ENCODE measurements at regions not wholly inside any gene's neighbourhood (a gene's known extent, or its start where the extent isn't known, plus 50 kb on each side); places are given as distances from the start of the nearest gene placed in this dataset.

DNA sequence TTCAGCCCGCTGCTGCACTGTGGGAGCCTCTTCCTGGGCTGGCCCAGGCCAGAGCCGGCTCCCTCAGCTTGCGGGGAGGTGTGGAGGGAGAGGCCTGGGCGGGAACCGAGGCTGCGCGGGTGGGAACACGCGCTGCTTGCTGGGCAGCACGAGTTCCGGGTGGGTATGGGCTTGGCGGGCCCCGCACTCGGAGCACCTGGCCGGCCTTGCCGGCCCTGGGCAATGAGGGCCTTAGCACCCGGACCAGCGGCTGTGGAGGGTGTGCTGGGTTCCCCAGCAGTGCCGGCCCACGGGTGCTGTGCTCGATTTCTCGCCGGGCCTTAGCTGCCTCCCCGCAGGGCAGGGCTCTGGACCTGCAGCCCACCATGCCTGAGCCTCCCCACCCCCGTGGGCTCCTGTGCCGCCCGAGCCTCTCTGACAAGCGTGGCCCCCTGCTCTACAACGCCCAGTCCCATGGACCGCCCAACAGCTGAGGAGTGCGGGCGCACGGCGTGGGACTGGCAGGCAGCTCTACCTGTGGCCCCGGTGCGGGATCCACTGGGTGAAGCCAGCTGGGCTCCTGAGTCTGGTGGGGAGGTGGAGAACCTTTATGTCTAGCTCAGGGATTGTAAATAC is 1366.4 kb upstream of the NUDT12 start:
- TF ChIP-seq POLR2AphosphoS5 (IDR thresholded peaks at IDR 0.05; ENCODE audit: low read depth, low read length) (no peak), TAF1 (IDR thresholded peaks at IDR 0.05; ENCODE audit: borderline replicate concordance, insufficient read depth, low read length) (no peak), FOXP2 (optimal IDR thresholded peaks at IDR 0.05; ENCODE audit: borderline replicate concordance, extremely low read depth, extremely low read length, insufficient read depth) (no peak), SIN3A (IDR thresholded peaks at IDR 0.05; ENCODE audit: borderline replicate concordance, insufficient read depth, low read length) (no peak)
- TF ChIP-seq, protein P1, sequence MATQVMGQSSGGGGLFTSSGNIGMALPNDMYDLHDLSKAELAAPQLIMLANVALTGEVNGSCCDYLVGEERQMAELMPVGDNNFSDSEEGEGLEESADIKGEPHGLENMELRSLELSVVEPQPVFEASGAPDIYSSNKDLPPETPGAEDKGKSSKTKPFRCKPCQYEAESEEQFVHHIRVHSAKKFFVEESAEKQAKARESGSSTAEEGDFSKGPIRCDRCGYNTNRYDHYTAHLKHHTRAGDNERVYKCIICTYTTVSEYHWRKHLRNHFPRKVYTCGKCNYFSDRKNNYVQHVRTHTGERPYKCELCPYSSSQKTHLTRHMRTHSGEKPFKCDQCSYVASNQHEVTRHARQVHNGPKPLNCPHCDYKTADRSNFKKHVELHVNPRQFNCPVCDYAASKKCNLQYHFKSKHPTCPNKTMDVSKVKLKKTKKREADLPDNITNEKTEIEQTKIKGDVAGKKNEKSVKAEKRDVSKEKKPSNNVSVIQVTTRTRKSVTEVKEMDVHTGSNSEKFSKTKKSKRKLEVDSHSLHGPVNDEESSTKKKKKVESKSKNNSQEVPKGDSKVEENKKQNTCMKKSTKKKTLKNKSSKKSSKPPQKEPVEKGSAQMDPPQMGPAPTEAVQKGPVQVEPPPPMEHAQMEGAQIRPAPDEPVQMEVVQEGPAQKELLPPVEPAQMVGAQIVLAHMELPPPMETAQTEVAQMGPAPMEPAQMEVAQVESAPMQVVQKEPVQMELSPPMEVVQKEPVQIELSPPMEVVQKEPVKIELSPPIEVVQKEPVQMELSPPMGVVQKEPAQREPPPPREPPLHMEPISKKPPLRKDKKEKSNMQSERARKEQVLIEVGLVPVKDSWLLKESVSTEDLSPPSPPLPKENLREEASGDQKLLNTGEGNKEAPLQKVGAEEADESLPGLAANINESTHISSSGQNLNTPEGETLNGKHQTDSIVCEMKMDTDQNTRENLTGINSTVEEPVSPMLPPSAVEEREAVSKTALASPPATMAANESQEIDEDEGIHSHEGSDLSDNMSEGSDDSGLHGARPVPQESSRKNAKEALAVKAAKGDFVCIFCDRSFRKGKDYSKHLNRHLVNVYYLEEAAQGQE (IDR thresholded peaks at IDR 0.05; ENCODE audit: insufficient read depth in 1 of 2, low read depth in 2 of 2, low read length in 2 of 2): no peak

All from PFSK-1 (cell line).